ENCODE measurements at regions not wholly inside any gene's neighbourhood (a gene's known extent, or its start where the extent isn't known, plus 50 kb on each side); places are given as distances from the start of the nearest gene placed in this dataset.

GRCh38 chr3:96022676-96023075, 791.7 kb upstream of the EPHA6 start:
- no peaks in the 10 kb centered on the region for H3K9me3 ChIP-seq (ENCODE audit: insufficient read depth, low read depth, low read length)
- no peak overlapping the region for H3K27ac ChIP-seq (ENCODE audit: low read depth, low read length)
- Mint-ChIP-seq H3K9me3 (ENCODE audit: unreplicated experiment) (no peaks in the 10 kb centered on the region), H3K4me1 (ENCODE audit: low read depth, unreplicated experiment) (no peaks in the 10 kb centered on the region), H3K4me3 (ENCODE audit: unreplicated experiment) (no peak overlapping the region), H3K27ac (ENCODE audit: unreplicated experiment) (no peak overlapping the region), H3K36me3 (ENCODE audit: low read depth, unreplicated experiment) (no peaks in the 10 kb centered on the region), H3K27me3 (ENCODE audit: low read depth, unreplicated experiment) (no peaks in the 10 kb centered on the region)
- H2AFZ ChIP-seq (ENCODE audit: low read depth, low read length): no peak overlapping the region
- TF ChIP-seq EZH2 (IDR thresholded peaks at IDR 0.05; ENCODE audit: insufficient read depth, low read length) (no peak), CTCF (IDR thresholded peaks at IDR 0.05; ENCODE audit: insufficient read depth, low read depth, low read length) (no peak)
- no peaks in the 10 kb centered on the region for H3K4me1 ChIP-seq (ENCODE audit: insufficient read depth, low read length)
- no peaks in the 10 kb centered on the region for H3K79me2 ChIP-seq (ENCODE audit: insufficient read depth, low read length)
- no peak overlapping the region for H3K9ac ChIP-seq (ENCODE audit: low read length)
- no peak overlapping the region for H3K4me2 ChIP-seq (ENCODE audit: low read length)
- no peaks in the 10 kb centered on the region for H4K20me1 ChIP-seq (ENCODE audit: insufficient read depth, low read length)
- H3K36me3 ChIP-seq (ENCODE audit: insufficient read depth, low read length): no peaks in the 10 kb centered on the region
- DNase-seq (ENCODE audit: low read depth): no peak
- H3K27me3 ChIP-seq (ENCODE audit: insufficient read depth, low read length): no peaks in the 10 kb centered on the region
- no peak for FAIRE-seq
- H3K4me3 ChIP-seq (ENCODE audit: insufficient read depth, low read depth, low read length): no peak overlapping the region

- no peaks in the 10 kb centered on the region for H3K79me2 ChIP-seq (ENCODE audit: insufficient read depth, low read length)
- FAIRE-seq (peak; percentile 20), DNase-seq (ENCODE audit: low read depth) (no peak)
- TF ChIP-seq CTCF (IDR thresholded peaks at IDR 0.05; ENCODE audit: insufficient read depth, low read depth, low read length): no peak
- TF ChIP-seq EZH2 (IDR thresholded peaks at IDR 0.05; ENCODE audit: insufficient read depth, low read length): no peak
- Mint-ChIP-seq H3K4me1 (ENCODE audit: low read depth, unreplicated experiment) (no peaks in the 10 kb centered on the region), H3K4me3 (ENCODE audit: unreplicated experiment) (no peak overlapping the region), H3K27me3 (ENCODE audit: low read depth, unreplicated experiment) (no peaks in the 10 kb centered on the region), H3K27ac (ENCODE audit: unreplicated experiment) (no peak overlapping the region), H3K36me3 (ENCODE audit: low read depth, unreplicated experiment) (no peaks in the 10 kb centered on the region), H3K9me3 (ENCODE audit: unreplicated experiment) (no peaks in the 10 kb centered on the region)
- H3K27ac ChIP-seq (ENCODE audit: low read depth, low read length): no peak overlapping the region
- no peak overlapping the region for H2AFZ ChIP-seq (ENCODE audit: low read depth, low read length)
- H3K4me2 ChIP-seq (ENCODE audit: low read length): no peak overlapping the region
- H4K20me1 ChIP-seq (ENCODE audit: insufficient read depth, low read length): no peaks in the 10 kb centered on the region
- H3K27me3 ChIP-seq (ENCODE audit: insufficient read depth, low read length): no peaks in the 10 kb centered on the region
- H3K4me3 ChIP-seq (ENCODE audit: insufficient read depth, low read depth, low read length): no peak overlapping the region
- no peaks in the 10 kb centered on the region for H3K36me3 ChIP-seq (ENCODE audit: insufficient read depth, low read length)
- H3K9me3 ChIP-seq (ENCODE audit: insufficient read depth, low read depth, low read length): no peaks in the 10 kb centered on the region
- no peak overlapping the region for H3K9ac ChIP-seq (ENCODE audit: low read length)
- no peaks in the 10 kb centered on the region for H3K4me1 ChIP-seq (ENCODE audit: insufficient read depth, low read length)
Observed at GRCh38 chr3:96027718-96028117, 786.7 kb upstream of the EPHA6 start.

GRCh38 chr3:96039632-96040031, 774.8 kb upstream of the EPHA6 start:
- H4K20me1 ChIP-seq (ENCODE audit: insufficient read depth, low read length): no peaks in the 10 kb centered on the region
- no peak overlapping the region for H3K27ac Mint-ChIP-seq (ENCODE audit: unreplicated experiment)
- no peaks in the 10 kb centered on the region for H3K9me3 Mint-ChIP-seq (ENCODE audit: unreplicated experiment)
- no peak for FAIRE-seq
- no peak overlapping the region for H3K27ac ChIP-seq (ENCODE audit: low read depth, low read length)
- no peaks in the 10 kb centered on the region for H3K4me1 ChIP-seq (ENCODE audit: insufficient read depth, low read length)
- TF ChIP-seq EZH2 (IDR thresholded peaks at IDR 0.05; ENCODE audit: insufficient read depth, low read length): no peak
- TF ChIP-seq CTCF (IDR thresholded peaks at IDR 0.05; ENCODE audit: insufficient read depth, low read depth, low read length): no peak
- no peaks in the 10 kb centered on the region for H3K4me1 Mint-ChIP-seq (ENCODE audit: low read depth, unreplicated experiment)
- no peak for DNase-seq (ENCODE audit: low read depth)
- H3K27me3 ChIP-seq (ENCODE audit: insufficient read depth, low read length): no peaks in the 10 kb centered on the region
- H3K4me3 Mint-ChIP-seq (ENCODE audit: unreplicated experiment): no peak overlapping the region
- no peak overlapping the region for H2AFZ ChIP-seq (ENCODE audit: low read depth, low read length)
- no peaks in the 10 kb centered on the region for H3K36me3 ChIP-seq (ENCODE audit: insufficient read depth, low read length)
- H3K36me3 Mint-ChIP-seq (ENCODE audit: low read depth, unreplicated experiment): no peaks in the 10 kb centered on the region
- no peak overlapping the region for H3K9ac ChIP-seq (ENCODE audit: low read length)
- no peaks in the 10 kb centered on the region for H3K79me2 ChIP-seq (ENCODE audit: insufficient read depth, low read length)
- no peaks in the 10 kb centered on the region for H3K9me3 ChIP-seq (ENCODE audit: insufficient read depth, low read depth, low read length)
- no peak overlapping the region for H3K4me2 ChIP-seq (ENCODE audit: low read length)
- no peaks in the 10 kb centered on the region for H3K27me3 Mint-ChIP-seq (ENCODE audit: low read depth, unreplicated experiment)
- no peak overlapping the region for H3K4me3 ChIP-seq (ENCODE audit: insufficient read depth, low read depth, low read length)

All from astrocyte (in vitro differentiated cells and primary cell).